DOHH2 (cell line): ENCODE measurements at regions not wholly inside any gene's neighbourhood (a gene's known extent, or its start where the extent isn't known, plus 50 kb on each side); places are given as distances from the start of the nearest gene placed in this dataset.

Experiments used
- EZH2phosphoT487 ChIP-seq: fragments of 200-600 bp; sonication (generic); IDR thresholded peaks from 2 replicates; pipeline ENCODE4 v1.6.1; 2017; ENCODE audit warnings: borderline replicate concordance, mild to moderate bottlenecking, antibody characterized with exemption, low read length, moderate library complexity, mixed read lengths
- TF ChIP-seq, protein P1 (sequence below): fragments of 200-600 bp; sonication (generic); IDR thresholded peaks from one replicate; pipeline ENCODE4 v1.5.1; 2014; ENCODE audit warnings: antibody characterized with exemption, mild to moderate bottlenecking, low read depth, low read length; ENCODE audit not compliant: poor library complexity, severe bottlenecking

DNA sequence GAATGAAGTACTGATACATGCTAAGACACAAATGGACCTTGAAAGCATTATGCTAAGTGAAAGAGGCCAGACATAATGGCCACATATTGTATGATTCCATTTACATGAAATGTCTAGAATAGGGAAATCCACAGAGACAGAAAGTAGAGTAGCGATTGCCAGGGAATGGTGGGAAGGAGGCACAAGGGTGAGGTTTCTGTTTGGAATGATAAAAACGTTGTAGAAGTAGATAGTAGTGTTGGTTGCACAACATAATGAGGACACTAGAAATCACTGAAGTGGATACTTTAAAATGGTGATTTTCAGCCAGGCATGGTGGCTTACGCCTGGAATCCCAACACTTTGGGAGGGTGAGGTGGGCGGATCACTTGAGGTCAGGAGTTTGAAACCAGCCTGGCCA is 97.6 kb upstream of the VANGL1 start:
- TF ChIP-seq, protein P1, sequence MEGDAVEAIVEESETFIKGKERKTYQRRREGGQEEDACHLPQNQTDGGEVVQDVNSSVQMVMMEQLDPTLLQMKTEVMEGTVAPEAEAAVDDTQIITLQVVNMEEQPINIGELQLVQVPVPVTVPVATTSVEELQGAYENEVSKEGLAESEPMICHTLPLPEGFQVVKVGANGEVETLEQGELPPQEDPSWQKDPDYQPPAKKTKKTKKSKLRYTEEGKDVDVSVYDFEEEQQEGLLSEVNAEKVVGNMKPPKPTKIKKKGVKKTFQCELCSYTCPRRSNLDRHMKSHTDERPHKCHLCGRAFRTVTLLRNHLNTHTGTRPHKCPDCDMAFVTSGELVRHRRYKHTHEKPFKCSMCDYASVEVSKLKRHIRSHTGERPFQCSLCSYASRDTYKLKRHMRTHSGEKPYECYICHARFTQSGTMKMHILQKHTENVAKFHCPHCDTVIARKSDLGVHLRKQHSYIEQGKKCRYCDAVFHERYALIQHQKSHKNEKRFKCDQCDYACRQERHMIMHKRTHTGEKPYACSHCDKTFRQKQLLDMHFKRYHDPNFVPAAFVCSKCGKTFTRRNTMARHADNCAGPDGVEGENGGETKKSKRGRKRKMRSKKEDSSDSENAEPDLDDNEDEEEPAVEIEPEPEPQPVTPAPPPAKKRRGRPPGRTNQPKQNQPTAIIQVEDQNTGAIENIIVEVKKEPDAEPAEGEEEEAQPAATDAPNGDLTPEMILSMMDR = no peak
- TF ChIP-seq EZH2phosphoT487 = no peak
